ENCODE measurements at regions not wholly inside any gene's neighbourhood (a gene's known extent, or its start where the extent isn't known, plus 50 kb on each side); places are given as distances from the start of the nearest gene placed in this dataset.

- TF ChIP-seq, protein P1, sequence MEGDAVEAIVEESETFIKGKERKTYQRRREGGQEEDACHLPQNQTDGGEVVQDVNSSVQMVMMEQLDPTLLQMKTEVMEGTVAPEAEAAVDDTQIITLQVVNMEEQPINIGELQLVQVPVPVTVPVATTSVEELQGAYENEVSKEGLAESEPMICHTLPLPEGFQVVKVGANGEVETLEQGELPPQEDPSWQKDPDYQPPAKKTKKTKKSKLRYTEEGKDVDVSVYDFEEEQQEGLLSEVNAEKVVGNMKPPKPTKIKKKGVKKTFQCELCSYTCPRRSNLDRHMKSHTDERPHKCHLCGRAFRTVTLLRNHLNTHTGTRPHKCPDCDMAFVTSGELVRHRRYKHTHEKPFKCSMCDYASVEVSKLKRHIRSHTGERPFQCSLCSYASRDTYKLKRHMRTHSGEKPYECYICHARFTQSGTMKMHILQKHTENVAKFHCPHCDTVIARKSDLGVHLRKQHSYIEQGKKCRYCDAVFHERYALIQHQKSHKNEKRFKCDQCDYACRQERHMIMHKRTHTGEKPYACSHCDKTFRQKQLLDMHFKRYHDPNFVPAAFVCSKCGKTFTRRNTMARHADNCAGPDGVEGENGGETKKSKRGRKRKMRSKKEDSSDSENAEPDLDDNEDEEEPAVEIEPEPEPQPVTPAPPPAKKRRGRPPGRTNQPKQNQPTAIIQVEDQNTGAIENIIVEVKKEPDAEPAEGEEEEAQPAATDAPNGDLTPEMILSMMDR (IDR thresholded peaks at IDR 0.05), result no peak
- TF ChIP-seq POLR2A (IDR thresholded peaks at IDR 0.05), result no peak
Measured at GRCh38 chr3:21132896-21133295, 618.1 kb downstream of the ZNF385D start.

Data from Peyer's patch (tissue), 4 donors.